GM21717 (cell line): ENCODE measurements at regions not wholly inside any gene's neighbourhood (a gene's known extent, or its start where the extent isn't known, plus 50 kb on each side); places are given as distances from the start of the nearest gene placed in this dataset.
"Not testable (repeated sequence)": the region's sequence is repeated elsewhere in the genome, so short reads cannot be mapped to it uniquely, and the experiment has no call there.

Experiments used
- ATAC-seq: cut with Tn5 transposase; IDR thresholded peaks from one replicate; pipeline ENCODE4 v1.9.1; 2021; ENCODE audit warnings: mild to moderate bottlenecking, moderate library complexity; ENCODE audit not compliant: unreplicated experiment

GRCh38 chr12:131619736-131620506, 91.0 kb upstream of the SFSWAP start:
- ATAC-seq: no peak

- no peak for ATAC-seq
Measured at GRCh38 chr12:131620520-131620919, 90.4 kb upstream of the SFSWAP start.

DNA sequence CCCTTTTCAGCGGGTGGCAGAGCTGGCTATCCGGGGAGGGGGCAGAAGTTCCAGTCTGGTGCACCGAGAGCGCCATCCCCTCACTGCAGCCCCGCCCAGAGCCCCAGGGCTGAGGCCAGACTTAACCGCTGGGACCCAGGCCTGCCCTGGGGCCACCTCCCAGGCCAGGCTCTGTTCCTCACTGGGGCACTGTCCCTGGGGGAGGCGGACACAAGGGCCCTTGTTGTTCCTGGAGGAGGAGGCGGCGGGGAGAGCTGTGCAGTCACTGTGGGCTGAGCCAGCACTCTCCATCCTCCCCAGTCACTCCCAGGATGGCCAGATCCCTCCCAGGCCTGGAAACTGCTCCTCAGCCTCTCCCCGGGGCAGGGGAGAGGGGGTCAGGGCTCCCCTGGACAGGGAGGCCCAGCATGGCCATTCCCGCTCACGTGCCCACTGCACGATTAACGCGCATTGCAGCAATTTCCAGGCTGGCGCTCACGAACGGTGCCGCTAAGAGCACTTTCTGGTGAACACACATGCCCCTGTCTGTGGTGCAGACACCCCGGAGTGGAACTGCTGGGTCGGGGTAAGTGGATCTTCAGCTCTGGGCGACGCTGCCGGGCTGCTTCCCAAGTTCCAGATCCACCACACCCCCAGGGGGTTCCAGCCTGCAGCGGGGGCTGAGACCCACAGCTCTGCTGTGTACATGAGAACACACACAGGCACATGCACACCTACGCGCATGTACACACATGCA, 89.8 kb upstream of the SFSWAP start:
- ATAC-seq: no peak

GRCh38 chr12:131621701-131622421, 89.0 kb upstream of the SFSWAP start:
- no peak for ATAC-seq

DNA sequence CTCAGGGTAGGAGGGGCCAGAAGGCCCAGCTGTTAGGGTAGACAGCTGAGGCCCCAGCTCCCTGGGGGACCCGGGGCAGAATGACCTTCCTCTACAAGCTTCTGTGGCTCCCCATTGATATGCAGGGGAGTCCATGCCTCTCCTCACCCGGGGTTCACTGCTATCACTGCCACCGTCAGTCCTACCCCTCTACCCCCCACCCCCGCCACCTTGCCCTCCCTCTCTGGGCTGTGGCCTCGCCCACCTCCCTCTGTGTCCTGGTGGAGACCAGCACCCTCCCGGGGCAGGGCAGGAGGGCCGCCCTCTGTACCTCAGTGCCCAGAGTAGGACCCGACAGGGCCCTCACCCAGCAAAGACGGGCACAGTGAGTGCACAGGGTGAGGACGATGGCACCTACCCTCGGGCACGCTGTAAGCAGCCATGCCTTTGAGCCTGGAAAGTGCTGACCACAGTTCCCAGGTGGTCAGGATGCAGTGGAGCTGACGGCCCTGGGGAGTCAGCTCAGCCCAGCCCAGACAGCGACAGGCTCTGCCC, 88.4 kb upstream of the SFSWAP start:
- no peak for ATAC-seq

DNA sequence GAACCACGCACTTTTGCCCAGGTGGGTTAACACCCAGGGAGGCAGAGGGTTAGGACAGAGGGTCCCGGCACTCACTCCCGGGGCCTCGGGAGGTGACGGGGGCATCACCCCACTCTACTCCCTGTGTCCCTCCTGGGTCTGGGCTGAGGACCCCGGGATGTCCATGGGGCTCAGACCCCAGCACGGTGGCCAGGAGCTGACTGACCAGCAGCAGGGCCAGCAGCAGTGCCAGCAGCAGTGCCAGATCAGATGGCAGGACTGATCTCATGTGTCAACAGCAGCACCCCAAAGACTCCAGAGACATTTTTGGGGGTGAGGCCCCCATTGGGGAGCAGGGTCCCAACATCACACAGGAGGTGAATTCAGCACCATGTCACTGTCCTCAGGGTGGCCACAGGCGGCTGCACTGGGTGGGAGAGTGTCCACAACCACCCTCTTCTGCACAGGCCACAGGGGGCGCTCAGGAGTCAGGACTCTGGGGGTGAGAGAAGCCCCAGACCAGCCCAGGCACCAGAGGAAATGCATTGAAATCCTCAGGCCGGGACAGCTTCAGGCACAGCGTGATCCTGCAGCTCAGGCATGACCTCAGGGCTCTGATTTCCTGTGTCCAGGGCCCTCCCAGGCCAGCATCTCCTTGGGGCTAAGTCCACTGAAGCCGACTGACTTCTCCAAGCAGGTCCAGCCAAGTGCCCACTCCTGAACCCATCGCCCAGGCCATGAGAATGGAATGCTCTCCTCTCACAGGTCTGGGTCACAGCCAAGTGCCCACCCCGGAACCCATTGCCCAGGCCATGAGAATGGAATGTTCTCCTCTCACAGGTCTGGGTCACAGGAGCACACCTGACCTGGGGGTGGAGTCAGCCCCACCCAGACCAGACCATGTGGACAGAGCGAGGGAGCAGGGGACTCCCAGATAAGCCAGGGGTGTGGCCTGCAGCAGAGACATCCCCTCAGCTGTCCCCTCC, 87.2 kb upstream of the SFSWAP start:
- ATAC-seq: not testable (repeated sequence)

DNA sequence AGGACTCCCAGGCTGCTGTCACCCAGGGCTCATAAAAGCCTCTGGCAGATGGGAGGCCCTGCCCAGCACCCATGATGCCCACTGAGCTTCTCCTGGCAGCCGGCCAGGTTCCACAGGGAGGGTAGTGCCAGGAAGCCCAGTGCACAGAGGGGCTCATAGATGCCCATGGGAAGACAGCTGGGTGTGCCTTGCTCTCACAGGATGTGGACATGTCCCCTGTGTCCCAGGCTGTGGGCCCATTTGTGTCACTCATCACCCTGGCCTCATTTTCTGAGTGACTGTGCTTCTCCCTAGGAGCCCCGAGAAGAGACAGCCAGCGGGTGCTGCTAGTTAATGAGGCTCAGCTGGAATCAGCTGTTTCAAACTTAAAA, 86.5 kb upstream of the SFSWAP start:
- not testable (repeated sequence) for ATAC-seq

DNA sequence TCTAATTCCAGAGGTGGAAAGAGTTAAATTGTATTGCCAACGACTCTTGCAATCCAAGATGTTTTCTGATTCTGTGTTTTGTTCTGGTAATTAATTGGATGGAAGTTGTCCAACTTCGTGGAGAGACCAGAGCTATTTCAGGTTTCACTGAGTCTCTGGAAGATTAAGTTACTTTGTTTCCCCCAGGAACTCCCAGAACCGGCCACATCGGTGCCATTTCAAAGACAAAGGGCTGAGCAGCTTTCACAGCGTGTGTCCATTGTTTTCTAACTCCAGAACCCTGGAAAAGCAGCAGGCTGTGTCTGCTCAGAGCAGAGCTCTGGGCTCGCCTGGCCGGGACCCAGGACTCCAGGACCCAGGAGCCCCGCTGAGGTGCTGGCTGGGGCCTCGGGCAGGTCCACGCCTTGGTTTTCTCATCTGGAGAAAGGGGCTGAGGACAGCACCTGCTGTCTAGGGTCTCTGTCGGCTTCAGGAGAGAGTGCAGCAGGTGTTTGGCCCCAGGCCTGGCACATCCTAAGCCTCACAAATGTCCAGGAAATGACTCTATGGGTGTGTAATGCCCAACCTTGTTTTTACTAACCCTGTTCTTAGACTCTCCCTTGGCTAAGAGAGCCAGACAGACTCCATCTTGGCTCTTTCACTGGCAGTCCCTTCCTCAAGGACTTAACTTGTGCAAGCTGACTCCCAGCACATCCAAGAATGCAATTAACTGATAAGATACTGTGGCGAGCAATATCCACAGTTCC, 86.0 kb upstream of the SFSWAP start:
- ATAC-seq: not testable (repeated sequence)

DNA sequence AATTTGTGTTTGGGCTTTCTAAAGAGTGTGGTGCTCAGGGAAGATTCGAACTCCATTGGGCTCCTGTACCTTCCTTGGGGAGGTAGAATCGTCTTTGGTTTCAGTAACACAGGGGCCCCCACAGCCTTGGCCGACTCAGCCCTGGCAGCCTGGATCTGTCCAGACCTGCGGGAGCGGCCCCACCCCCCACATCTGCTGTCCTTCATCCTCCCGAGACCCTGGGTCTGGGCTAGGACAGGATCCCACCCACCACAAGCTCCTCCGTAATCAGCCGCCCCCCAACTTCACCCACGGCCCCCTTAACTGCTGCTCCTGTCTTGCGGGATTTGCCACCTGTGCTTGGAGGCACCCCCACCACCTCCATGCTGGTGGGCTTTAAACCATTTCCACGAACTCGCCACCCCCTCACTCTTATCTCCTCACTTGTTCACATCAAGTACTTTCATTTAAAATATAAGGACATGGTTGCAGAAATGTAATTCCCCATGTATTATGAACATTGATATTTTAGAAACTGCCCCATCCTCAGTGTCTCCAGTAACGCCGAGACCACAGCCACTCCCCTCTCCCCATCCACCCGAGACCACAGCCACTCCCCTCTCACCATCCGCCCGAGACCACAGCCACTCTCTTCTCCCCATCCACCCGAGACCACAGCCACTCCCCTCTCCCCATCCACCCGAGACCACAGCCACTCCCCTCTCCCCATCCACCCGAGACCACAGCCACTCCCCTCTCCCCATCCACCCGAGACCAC, 84.7 kb upstream of the SFSWAP start:
- not testable (repeated sequence) for ATAC-seq

DNA sequence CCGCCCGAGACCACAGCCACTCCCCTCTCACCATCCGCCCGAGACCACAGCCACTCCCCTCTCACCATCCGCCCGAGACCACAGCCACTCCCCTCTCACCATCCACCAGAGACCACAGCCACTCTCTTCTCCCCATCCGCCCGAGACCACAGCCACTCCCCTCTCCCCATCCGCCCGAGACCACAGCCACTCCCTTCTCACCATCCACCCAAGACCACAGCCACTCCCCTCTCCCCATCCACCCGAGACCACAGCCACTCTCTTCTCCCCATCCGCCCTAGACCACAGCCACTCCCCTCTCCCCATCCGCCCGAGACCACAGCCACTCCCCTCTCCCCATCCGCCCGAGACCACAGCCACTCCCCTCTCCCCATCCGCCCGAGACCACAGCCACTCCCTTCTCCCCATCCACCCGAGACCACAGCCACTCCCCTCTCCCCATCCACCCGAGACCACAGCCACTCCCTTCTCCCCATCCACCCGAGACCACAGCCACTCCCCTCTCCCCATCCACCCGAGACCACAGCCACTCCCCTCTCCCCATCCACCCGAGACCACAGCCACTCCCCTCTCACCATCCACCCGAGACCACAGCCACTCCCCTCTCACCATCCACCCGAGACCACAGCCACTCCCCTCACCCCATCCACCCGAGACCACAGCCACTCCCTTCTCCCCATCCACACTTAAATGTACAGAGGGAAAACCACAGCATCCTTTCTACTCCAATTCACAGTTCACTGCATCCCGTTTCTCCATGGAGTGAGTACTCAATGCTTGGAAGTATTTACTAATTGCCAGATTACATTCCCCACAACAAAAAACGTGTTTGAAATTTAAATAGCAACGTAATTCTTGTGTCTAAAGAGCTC, 83.5 kb upstream of the SFSWAP start:
- not testable (repeated sequence) for ATAC-seq

GRCh38 chr12:131628023-131628740, 82.7 kb upstream of the SFSWAP start:
- no peak for ATAC-seq

- ATAC-seq: no peak
Measured at GRCh38 chr12:131628766-131629448, 82.0 kb upstream of the SFSWAP start.

DNA sequence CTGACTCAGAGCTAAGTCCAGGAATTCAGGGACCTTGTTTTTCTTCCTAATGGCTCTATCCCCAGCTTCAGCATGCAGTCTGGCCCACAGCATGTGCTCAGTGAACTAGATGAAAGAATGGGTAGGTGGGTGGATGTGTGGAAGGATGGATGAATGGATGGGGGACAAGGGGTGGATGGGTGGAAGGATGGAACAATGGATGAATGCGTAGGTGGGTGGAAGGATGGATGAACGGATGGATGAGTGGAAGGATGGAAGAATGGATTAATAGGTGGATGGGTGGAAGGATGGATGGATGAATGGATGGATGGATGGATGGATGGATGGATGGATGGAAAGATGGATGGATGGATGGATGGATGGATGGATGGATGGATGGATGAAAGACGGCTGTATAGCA, 79.7 kb upstream of the SFSWAP start:
- ATAC-seq: no peak

GRCh38 chr12:131631889-131632651, 78.8 kb upstream of the SFSWAP start:
- not testable (repeated sequence) for ATAC-seq

DNA sequence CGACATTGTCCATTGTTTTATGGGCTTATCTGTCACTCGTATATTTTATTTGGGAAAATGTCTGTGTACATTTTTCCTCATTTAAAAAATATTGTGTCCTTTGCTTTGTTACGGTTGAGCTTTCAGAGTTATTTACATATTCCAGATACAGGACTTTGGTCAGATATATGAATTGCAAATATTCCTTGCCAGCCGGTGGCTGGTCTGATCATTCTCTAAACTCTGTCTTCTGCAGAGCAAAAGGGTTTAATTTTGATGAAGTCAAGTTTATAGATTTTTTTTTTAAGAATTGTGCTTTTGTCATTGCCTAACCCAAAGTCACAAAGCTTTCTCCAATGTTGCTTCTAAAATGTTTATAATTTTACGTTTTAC, 78.3 kb upstream of the SFSWAP start:
- not testable (repeated sequence) for ATAC-seq

GRCh38 chr12:131633610-131634009, 77.3 kb upstream of the SFSWAP start:
- ATAC-seq: not testable (repeated sequence)
